SU-DHL-6 (cell line): ENCODE measurements at regions not wholly inside any gene's neighbourhood (a gene's known extent, or its start where the extent isn't known, plus 50 kb on each side); places are given as distances from the start of the nearest gene placed in this dataset.
A peak's percentile ranks its signal among the peaks of the same experiment; 100 is the strongest.

Experiments used
- H2AFZ ChIP-seq: fragments of 200-600 bp; sonication (generic); 2 replicates; pipeline ENCODE4 v1.6.1; 2014; ENCODE audit warnings: low read depth, mild to moderate bottlenecking, moderate library complexity, mixed read lengths, antibody characterized with exemption, low read length; ENCODE audit not compliant: severe bottlenecking
- H3F3A ChIP-seq: fragments of 200-600 bp; shearing (Covaris generic); 2 replicates; pipeline ENCODE4 v1.6.0; 2016; ENCODE audit warnings: antibody characterized with exemption, mild to moderate bottlenecking; ENCODE audit not compliant: insufficient read depth
- H3K27ac ChIP-seq: fragments of 200-600 bp; sonication (generic); 2 replicates; pipeline ENCODE4 v1.5.1; 2016; ENCODE audit warnings: low read depth, mild to moderate bottlenecking, low read length, moderate library complexity, mixed read lengths
- H3K27me3 ChIP-seq: fragments of 200-600 bp; sonication (generic), shearing (Covaris generic); 2 replicates; pipeline ENCODE4 v1.6.0; 2014; ENCODE audit warnings: mild to moderate bottlenecking, low read length
- H3K36me3 ChIP-seq: fragments of 200-600 bp; sonication (generic); 2 replicates; pipeline ENCODE4 v1.6.1; 2014; ENCODE audit warnings: mild to moderate bottlenecking, low read length, mixed read lengths
- H3K4me2 ChIP-seq: fragments of 300-600, 200-600 bp; shearing (Covaris generic), sonication (generic); 2 replicates; pipeline ENCODE4 v1.6.0; 2014; ENCODE audit warnings: low read length, low read depth, mild to moderate bottlenecking; ENCODE audit not compliant: poor library complexity, severe bottlenecking
- H3K4me3 ChIP-seq: fragments of 200-600 bp; sonication (generic); 2 replicates; pipeline ENCODE4 v1.5.1; 2014; ENCODE audit warnings: antibody characterized with exemption, low read length, mild to moderate bottlenecking, mixed read lengths; ENCODE audit not compliant: insufficient read depth, poor library complexity, severe bottlenecking
- H3K79me2 ChIP-seq: fragments of 200-600 bp; sonication (generic); 2 replicates; pipeline ENCODE4 v1.6.1; 2014; ENCODE audit warnings: mild to moderate bottlenecking, low read length, moderate library complexity; ENCODE audit not compliant: insufficient read depth
- H3K9ac ChIP-seq: fragments of 200-600 bp; sonication (generic); 2 replicates; pipeline ENCODE4 v1.7.0; 2014; ENCODE audit warnings: mild to moderate bottlenecking, low read length
- H3K9me2 ChIP-seq: fragments of 200-600 bp; sonication (generic); replicated peaks from 2 replicates; pipeline ENCODE4 v1.6.1; 2014; ENCODE audit warnings: low read length; ENCODE audit not compliant: insufficient read depth
- H3K9me3 ChIP-seq: fragments of 200-600 bp; sonication (generic); 2 replicates; pipeline ENCODE4 v1.6.1; 2014; ENCODE audit warnings: low read length, mixed read lengths; ENCODE audit not compliant: insufficient read depth
- H4K20me1 ChIP-seq: fragments of 200-600 bp; sonication (generic); 2 replicates; pipeline ENCODE4 v1.6.1; 2014; ENCODE audit warnings: low read depth, mild to moderate bottlenecking, antibody characterized with exemption, low read length, moderate library complexity, mixed read lengths
- EZH2phosphoT487 ChIP-seq: fragments of 200-600 bp; sonication (generic), shearing (Covaris generic); conservative IDR thresholded peaks from 2 replicates; pipeline ENCODE4 v1.6.1; 2018; ENCODE audit warnings: mild to moderate bottlenecking, antibody characterized with exemption, low read length, moderate library complexity, mixed read lengths
- TF ChIP-seq, protein P1 (sequence below): fragments of 200-600 bp; sonication (generic); IDR thresholded peaks from one replicate; pipeline ENCODE4 v1.5.1; 2017; ENCODE audit warnings: antibody characterized with exemption, mild to moderate bottlenecking, low read length, moderate library complexity; ENCODE audit not compliant: insufficient read depth, poor library complexity, severe bottlenecking

GRCh38 chr13:58865286-58865685 is 1233.7 kb downstream of the PCDH17 start:
- Histone ChIP-seq H3K9me2 (no peaks in the 10 kb centered on the region), H4K20me1 (no peaks in the 10 kb centered on the region), H2AFZ (no peak overlapping the region), H3K36me3 (no peaks in the 10 kb centered on the region), H3K9me3 (0 out of 2 replicates have a peak, but pooled peaks cover 7% of the 10 kb centered on the region), H3K79me2 (no peaks in the 10 kb centered on the region), H3K27ac (no peak overlapping the region), H3K9ac (no peak overlapping the region), H3K4me2 (no peak overlapping the region), H3K4me3 (no peak overlapping the region), H3F3A (no peaks in the 10 kb centered on the region), H3K27me3 (no peaks in the 10 kb centered on the region)
- TF ChIP-seq, protein P1, sequence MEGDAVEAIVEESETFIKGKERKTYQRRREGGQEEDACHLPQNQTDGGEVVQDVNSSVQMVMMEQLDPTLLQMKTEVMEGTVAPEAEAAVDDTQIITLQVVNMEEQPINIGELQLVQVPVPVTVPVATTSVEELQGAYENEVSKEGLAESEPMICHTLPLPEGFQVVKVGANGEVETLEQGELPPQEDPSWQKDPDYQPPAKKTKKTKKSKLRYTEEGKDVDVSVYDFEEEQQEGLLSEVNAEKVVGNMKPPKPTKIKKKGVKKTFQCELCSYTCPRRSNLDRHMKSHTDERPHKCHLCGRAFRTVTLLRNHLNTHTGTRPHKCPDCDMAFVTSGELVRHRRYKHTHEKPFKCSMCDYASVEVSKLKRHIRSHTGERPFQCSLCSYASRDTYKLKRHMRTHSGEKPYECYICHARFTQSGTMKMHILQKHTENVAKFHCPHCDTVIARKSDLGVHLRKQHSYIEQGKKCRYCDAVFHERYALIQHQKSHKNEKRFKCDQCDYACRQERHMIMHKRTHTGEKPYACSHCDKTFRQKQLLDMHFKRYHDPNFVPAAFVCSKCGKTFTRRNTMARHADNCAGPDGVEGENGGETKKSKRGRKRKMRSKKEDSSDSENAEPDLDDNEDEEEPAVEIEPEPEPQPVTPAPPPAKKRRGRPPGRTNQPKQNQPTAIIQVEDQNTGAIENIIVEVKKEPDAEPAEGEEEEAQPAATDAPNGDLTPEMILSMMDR: no peak
- TF ChIP-seq EZH2phosphoT487: no peak

DNA sequence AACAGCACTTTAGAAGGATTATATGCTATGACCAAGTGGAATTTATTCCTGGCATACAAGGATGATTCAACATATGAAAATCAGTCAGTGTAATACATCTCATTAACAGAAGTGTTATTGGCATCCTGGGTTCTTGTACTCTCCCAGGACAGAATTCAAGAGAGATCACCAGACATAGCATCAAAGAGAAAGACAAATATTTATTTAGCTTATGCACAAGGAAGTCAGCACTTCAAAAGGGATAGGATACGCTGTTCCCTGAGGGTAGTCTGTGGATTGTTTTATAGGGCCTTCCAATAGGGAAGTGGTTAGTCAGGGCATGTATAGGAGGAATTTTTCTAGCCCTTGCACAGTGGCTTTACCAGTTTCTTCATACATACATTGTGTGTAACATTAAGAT is 1238.0 kb downstream of the PCDH17 start:
- peak overlapping the region; percentile 6 for H2AFZ ChIP-seq
- TF ChIP-seq, protein P1: no peak
- no peak for TF ChIP-seq EZH2phosphoT487
- H3K9ac ChIP-seq: no peak overlapping the region
- H3K36me3 ChIP-seq: no peaks in the 10 kb centered on the region
- H3K4me3 ChIP-seq: no peak overlapping the region
- H3K9me2 ChIP-seq: no peaks in the 10 kb centered on the region
- H3K4me2 ChIP-seq: no peak overlapping the region
- no peak overlapping the region for H3K27ac ChIP-seq
- H3K27me3 ChIP-seq: no peaks in the 10 kb centered on the region
- H3F3A ChIP-seq: no peaks in the 10 kb centered on the region
- H3K9me3 ChIP-seq: 0 out of 2 replicates have a peak, but pooled peaks cover 7% of the 10 kb centered on the region
- H3K79me2 ChIP-seq: no peaks in the 10 kb centered on the region
- no peaks in the 10 kb centered on the region for H4K20me1 ChIP-seq

DNA sequence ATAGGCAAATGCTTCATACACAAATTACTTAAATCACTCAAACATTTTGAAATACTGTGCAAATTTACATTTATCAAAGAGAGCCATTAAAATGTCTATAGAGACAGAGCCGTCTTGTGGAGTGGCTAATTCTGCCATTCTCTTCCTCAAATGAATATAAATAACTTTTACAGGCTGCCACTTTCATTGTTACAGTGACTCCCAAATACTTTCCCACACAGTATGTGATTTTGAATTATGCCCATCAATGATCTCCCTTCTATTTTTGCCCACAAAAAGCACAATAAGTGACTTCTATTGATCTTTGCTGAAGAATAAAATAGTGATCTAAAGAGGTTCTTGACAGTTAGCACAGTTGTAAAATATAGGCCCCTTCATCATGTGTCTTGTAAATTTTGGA is 1244.9 kb downstream of the PCDH17 start:
- Histone ChIP-seq H3K4me2 (no peak overlapping the region), H3K36me3 (no peaks in the 10 kb centered on the region), H3K79me2 (no peaks in the 10 kb centered on the region), H3K4me3 (no peak overlapping the region), H3K9me2 (no peaks in the 10 kb centered on the region), H3K9me3 (no peaks in the 10 kb centered on the region), H4K20me1 (no peaks in the 10 kb centered on the region), H3K27ac (no peak overlapping the region), H3K27me3 (no peaks in the 10 kb centered on the region), H3F3A (no peaks in the 10 kb centered on the region), H3K9ac (no peak overlapping the region), H2AFZ (no peak overlapping the region)
- TF ChIP-seq EZH2phosphoT487: no peak
- TF ChIP-seq, protein P1: no peak
